A549 (cell line): ENCODE measurements at regions not wholly inside any gene's neighbourhood (a gene's known extent, or its start where the extent isn't known, plus 50 kb on each side); places are given as distances from the start of the nearest gene placed in this dataset.
"Not testable (repeated sequence)": the region's sequence is repeated elsewhere in the genome, so short reads cannot be mapped to it uniquely, and the experiment has no call there.

Source experiments
- BHLHE40 ChIP-seq: IDR thresholded peaks from 2 replicates; pipeline ENCODE4 v1.6.1; 2012; ENCODE audit warnings: low read depth, low read length, inconsistent platforms
- CHD2 ChIP-seq: fragments of 150-350 bp; IDR thresholded peaks from 2 replicates; pipeline ENCODE4 v1.6.1; 2014; ENCODE audit warnings: low read length; ENCODE audit not compliant: partially characterized antibody
- CHD4 ChIP-seq: fragments of 200-600 bp; sonication (generic); IDR thresholded peaks from 2 replicates; pipeline ENCODE4 v1.6.1; 2016; ENCODE audit warnings: antibody characterized with exemption, mild to moderate bottlenecking, borderline replicate concordance
- EHMT2 ChIP-seq: fragments of 200-600 bp; sonication (generic); IDR thresholded peaks from 2 replicates; pipeline ENCODE4 v1.6.1; 2016; ENCODE audit warnings: antibody characterized with exemption, low read depth, mild to moderate bottlenecking, moderate library complexity
- ESRRA ChIP-seq: fragments of 150-350 bp; IDR thresholded peaks from 2 replicates; pipeline ENCODE4 v1.6.1; 2014; ENCODE audit warnings: mild to moderate bottlenecking, low read length, borderline replicate concordance
- HOXA7 ChIP-seq: fragments of 250-450 bp; sonication (Bioruptor Pico); IDR thresholded peaks from 2 replicates; pipeline ENCODE4 v1.5.0; 2020; ENCODE audit warnings: mild to moderate bottlenecking, moderate library complexity
- POLR2A ChIP-seq: IDR thresholded peaks from 2 replicates; pipeline ENCODE4 v1.6.1; 2012; ENCODE audit warnings: mild to moderate bottlenecking, low read length
- TF ChIP-seq, protein P1 (sequence below): fragments of >200 bp; sonication (Bioruptor Twin); formaldehyde crosslinking; IDR thresholded peaks from 3 replicates; pipeline ENCODE4 v1.5.1; 2016
- TF ChIP-seq, protein P2 (sequence below): fragments of 450-650 bp; IDR thresholded peaks from 2 replicates; pipeline ENCODE4 v1.6.1; 2014; ENCODE audit warnings: antibody characterized with exemption
- TF ChIP-seq, protein P3 (sequence below): IDR thresholded peaks from 2 replicates; pipeline ENCODE4 v1.6.1; 2012
- TF ChIP-seq, protein P4 (sequence below): fragments of >200 bp; sonication (Bioruptor Twin); formaldehyde crosslinking; IDR thresholded peaks from 3 replicates; pipeline ENCODE4 v1.6.1; 2016

DNA sequence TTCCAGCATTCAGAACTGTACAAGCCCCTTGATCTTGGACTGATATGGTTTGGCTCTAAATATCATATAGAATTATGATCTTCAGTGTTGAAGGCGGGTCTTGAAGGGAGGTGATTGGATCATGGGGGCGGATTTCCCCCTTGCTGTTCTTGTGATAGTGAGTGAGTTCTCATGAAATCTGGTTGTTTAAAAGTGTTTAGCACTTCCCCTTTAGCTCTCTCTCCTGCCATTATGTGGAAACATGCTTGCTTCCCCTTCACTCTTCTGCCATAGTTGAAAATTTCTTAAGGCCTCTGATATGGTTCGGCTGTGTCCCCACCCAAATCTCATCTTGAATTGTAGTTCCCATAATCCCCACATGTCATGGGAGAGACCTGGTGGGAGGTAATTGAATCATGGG is 305.3 kb upstream of the CYRIA start:
- not testable (repeated sequence) for TF ChIP-seq POLR2A, CHD2, HOXA7, CHD4, ESRRA, BHLHE40, EHMT2
- TF ChIP-seq, protein P1, sequence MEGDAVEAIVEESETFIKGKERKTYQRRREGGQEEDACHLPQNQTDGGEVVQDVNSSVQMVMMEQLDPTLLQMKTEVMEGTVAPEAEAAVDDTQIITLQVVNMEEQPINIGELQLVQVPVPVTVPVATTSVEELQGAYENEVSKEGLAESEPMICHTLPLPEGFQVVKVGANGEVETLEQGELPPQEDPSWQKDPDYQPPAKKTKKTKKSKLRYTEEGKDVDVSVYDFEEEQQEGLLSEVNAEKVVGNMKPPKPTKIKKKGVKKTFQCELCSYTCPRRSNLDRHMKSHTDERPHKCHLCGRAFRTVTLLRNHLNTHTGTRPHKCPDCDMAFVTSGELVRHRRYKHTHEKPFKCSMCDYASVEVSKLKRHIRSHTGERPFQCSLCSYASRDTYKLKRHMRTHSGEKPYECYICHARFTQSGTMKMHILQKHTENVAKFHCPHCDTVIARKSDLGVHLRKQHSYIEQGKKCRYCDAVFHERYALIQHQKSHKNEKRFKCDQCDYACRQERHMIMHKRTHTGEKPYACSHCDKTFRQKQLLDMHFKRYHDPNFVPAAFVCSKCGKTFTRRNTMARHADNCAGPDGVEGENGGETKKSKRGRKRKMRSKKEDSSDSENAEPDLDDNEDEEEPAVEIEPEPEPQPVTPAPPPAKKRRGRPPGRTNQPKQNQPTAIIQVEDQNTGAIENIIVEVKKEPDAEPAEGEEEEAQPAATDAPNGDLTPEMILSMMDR, result not testable (repeated sequence)
- TF ChIP-seq, protein P2, sequence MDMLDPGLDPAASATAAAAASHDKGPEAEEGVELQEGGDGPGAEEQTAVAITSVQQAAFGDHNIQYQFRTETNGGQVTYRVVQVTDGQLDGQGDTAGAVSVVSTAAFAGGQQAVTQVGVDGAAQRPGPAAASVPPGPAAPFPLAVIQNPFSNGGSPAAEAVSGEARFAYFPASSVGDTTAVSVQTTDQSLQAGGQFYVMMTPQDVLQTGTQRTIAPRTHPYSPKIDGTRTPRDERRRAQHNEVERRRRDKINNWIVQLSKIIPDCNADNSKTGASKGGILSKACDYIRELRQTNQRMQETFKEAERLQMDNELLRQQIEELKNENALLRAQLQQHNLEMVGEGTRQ, result not testable (repeated sequence)
- TF ChIP-seq, protein P3, sequence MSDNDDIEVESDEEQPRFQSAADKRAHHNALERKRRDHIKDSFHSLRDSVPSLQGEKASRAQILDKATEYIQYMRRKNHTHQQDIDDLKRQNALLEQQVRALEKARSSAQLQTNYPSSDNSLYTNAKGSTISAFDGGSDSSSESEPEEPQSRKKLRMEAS, result not testable (repeated sequence)
- TF ChIP-seq, protein P4, sequence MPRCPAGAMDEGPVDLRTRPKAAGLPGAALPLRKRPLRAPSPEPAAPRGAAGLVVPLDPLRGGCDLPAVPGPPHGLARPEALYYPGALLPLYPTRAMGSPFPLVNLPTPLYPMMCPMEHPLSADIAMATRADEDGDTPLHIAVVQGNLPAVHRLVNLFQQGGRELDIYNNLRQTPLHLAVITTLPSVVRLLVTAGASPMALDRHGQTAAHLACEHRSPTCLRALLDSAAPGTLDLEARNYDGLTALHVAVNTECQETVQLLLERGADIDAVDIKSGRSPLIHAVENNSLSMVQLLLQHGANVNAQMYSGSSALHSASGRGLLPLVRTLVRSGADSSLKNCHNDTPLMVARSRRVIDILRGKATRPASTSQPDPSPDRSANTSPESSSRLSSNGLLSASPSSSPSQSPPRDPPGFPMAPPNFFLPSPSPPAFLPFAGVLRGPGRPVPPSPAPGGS, result not testable (repeated sequence)
